H1 (cell line): ENCODE measurements at regions not wholly inside any gene's neighbourhood (a gene's known extent, or its start where the extent isn't known, plus 50 kb on each side); places are given as distances from the start of the nearest gene placed in this dataset.

Experiments used
- CTCF ChIA-PET: fragments of 300-600 bp; sonication (Branson Sonifier 250); formaldehyde crosslinking; loops from one replicate; lab custom pipeline; 2021; ENCODE audit not compliant: partially characterized antibody; lab: Charles Lee
- POLR2A ChIA-PET: fragments of 300-600 bp; sonication (Branson Sonifier 250); formaldehyde crosslinking; loops from one replicate; lab custom pipeline; 2021; ENCODE audit warnings: inconsistent platforms; ENCODE audit not compliant: partially characterized antibody; lab: Charles Lee
- DNase-seq, 2 experiments: peaks; one replicate each; pipeline versions ENCODE4 v3.0.0 to v3.0.0-alpha.2; 2010 to 2022; ENCODE audit warnings: low spot score in 2 of 2, low read depth in 1 of 2, mixed read lengths in 1 of 2
- FAIRE-seq: peaks from 2 replicates; lab custom pipeline; 2011; peaks lifted over from hg19 to GRCh38; lab: Jason Lieb, UNC
- H2AFZ ChIP-seq: 2 replicates; pipeline ENCODE4 v1.8.1; 2012; ENCODE audit warnings: low read length, inconsistent platforms
- H2AK5ac ChIP-seq: 2 replicates; pipeline ENCODE4 v1.6.1; 2013; ENCODE audit warnings: low read depth, low read length
- H2BK120ac ChIP-seq: replicated peaks from 2 replicates; pipeline ENCODE3; 2013; ENCODE audit warnings: low read depth, low read length, inconsistent platforms
- H2BK12ac ChIP-seq: 2 replicates; pipeline ENCODE4 v1.6.1; 2013; ENCODE audit warnings: low read depth, low read length
- H2BK15ac ChIP-seq: 2 replicates; pipeline ENCODE4 v1.6.1; 2013; ENCODE audit warnings: low read length
- H2BK20ac ChIP-seq: 2 replicates; pipeline ENCODE4 v1.6.1; 2013; ENCODE audit warnings: low read length
- H2BK5ac ChIP-seq: 2 replicates; pipeline ENCODE4 v1.6.1; 2013; ENCODE audit warnings: low read depth, low read length
- H3K14ac ChIP-seq: 2 replicates; pipeline ENCODE4 v1.6.1; 2013; ENCODE audit warnings: inconsistent platforms; ENCODE audit not compliant: insufficient read length
- H3K18ac ChIP-seq: 2 replicates; pipeline ENCODE4 v1.6.1; 2013; ENCODE audit warnings: low read length; ENCODE audit errors: extremely low read depth
- H3K23ac ChIP-seq: 2 replicates; pipeline ENCODE4 v1.6.1; 2013; ENCODE audit warnings: inconsistent platforms; ENCODE audit not compliant: insufficient read length
- H3K23me2 ChIP-seq: 2 replicates; pipeline ENCODE4 v1.6.1; 2013; ENCODE audit warnings: low read depth, low read length
- H3K27ac ChIP-seq: 2 replicates; pipeline ENCODE4 v1.6.1; 2011; ENCODE audit warnings: low read depth, low read length, inconsistent platforms
- H3K27me3 ChIP-seq, 4 experiments: replicated peaks in 1 of 4; 1 replicate in 1 of 4; 2 replicates in 3 of 4; pipeline versions ENCODE4 v1.6.1 to v1.8.1; 2011 to 2013; ENCODE audit warnings: low read length in 3 of 4, mild to moderate bottlenecking in 3 of 4, inconsistent platforms in 2 of 4, mixed read lengths in 2 of 4, moderate library complexity in 1 of 4; ENCODE audit not compliant: control insufficient read depth in 3 of 4, insufficient read depth in 3 of 4; ENCODE audit errors: extremely low read depth in 1 of 4
- H3K36me3 ChIP-seq, 4 experiments: 2 replicates each; pipeline versions ENCODE4 v1.6.1 to v1.8.1; 2011 to 2013; ENCODE audit warnings: mild to moderate bottlenecking in 4 of 4, low read length in 3 of 4, moderate library complexity in 2 of 4, control low read depth in 1 of 4, inconsistent platforms in 1 of 4; ENCODE audit not compliant: insufficient read depth in 4 of 4, control insufficient read depth in 2 of 4
- H3K4ac ChIP-seq: replicated peaks from 2 replicates; pipeline ENCODE3; 2013; ENCODE audit warnings: low read length, low read depth, mixed read lengths, inconsistent platforms; ENCODE audit not compliant: insufficient read length
- H3K4me1 ChIP-seq, 4 experiments: replicated peaks in 1 of 4; 1 replicate in 1 of 4; 2 replicates in 3 of 4; pipeline versions ENCODE4 v1.6.1 to v1.8.1; 2011 to 2013; ENCODE audit warnings: low read length in 3 of 4, inconsistent platforms in 2 of 4, mixed read lengths in 1 of 4; ENCODE audit not compliant: insufficient read depth in 4 of 4, control insufficient read depth in 3 of 4
- H3K4me2 ChIP-seq, 2 experiments: 2 replicates each; pipeline versions ENCODE4 v1.6.1 to v1.8.1; 2011 to 2013; ENCODE audit warnings: low read depth in 2 of 2, low read length in 2 of 2, control low read depth in 1 of 2, inconsistent platforms in 1 of 2, mild to moderate bottlenecking in 1 of 2; ENCODE audit not compliant: insufficient read depth in 1 of 2
- H3K4me3 ChIP-seq, 4 experiments: fragments of 200-600, 300-600 bp in 1 of 4; sonication (generic), shearing (Covaris generic), sonication (Bioruptor Twin) in 1 of 4; 2 replicates each; pipeline versions ENCODE4 v1.5.1 to v1.8.1; 2011 to 2016; ENCODE audit warnings: low read length in 4 of 4, low read depth in 3 of 4, control low read depth in 2 of 4, inconsistent platforms in 2 of 4, mild to moderate bottlenecking in 2 of 4, mixed read lengths in 1 of 4, moderate library complexity in 1 of 4; ENCODE audit not compliant: insufficient read depth in 2 of 4; ENCODE audit errors: extremely low read depth in 1 of 4
- H3K56ac ChIP-seq: replicated peaks from 2 replicates; pipeline ENCODE3; 2013; ENCODE audit warnings: low read depth, mild to moderate bottlenecking, mixed read lengths, low read length, inconsistent platforms; ENCODE audit not compliant: insufficient read length
- H3K79me1 ChIP-seq: 2 replicates; pipeline ENCODE4 v1.6.1; 2013; ENCODE audit warnings: low read depth, low read length, control low read depth
- H3K79me2 ChIP-seq, 2 experiments: 2 replicates each; pipeline versions ENCODE4 v1.6.1 to v1.8.1; 2012 to 2013; ENCODE audit warnings: low read length in 2 of 2, mild to moderate bottlenecking in 2 of 2, inconsistent platforms in 1 of 2; ENCODE audit not compliant: insufficient read depth in 2 of 2, control insufficient read depth in 1 of 2
- H3K9ac ChIP-seq, 4 experiments: replicated peaks in 1 of 4; 1 replicate in 1 of 4; 2 replicates in 3 of 4; pipeline versions ENCODE4 v1.6.1 to v1.8.1; 2011 to 2013; ENCODE audit warnings: low read depth in 3 of 4, low read length in 3 of 4, control low read depth in 2 of 4, mild to moderate bottlenecking in 2 of 4, moderate library complexity in 2 of 4, inconsistent platforms in 1 of 4; ENCODE audit errors: extremely low read depth in 1 of 4
- H3K9me3 ChIP-seq, 2 experiments: 2 replicates each; pipeline versions ENCODE4 v1.6.1 to v1.8.1; 2012 to 2013; ENCODE audit warnings: mild to moderate bottlenecking in 2 of 2, moderate library complexity in 2 of 2, control low read depth in 1 of 2, inconsistent platforms in 1 of 2, low read depth in 1 of 2, low read length in 1 of 2, mixed read lengths in 1 of 2; ENCODE audit not compliant: insufficient read depth in 2 of 2
- H4K20me1 ChIP-seq, 2 experiments: replicated peaks in 1 of 2; 2 replicates each; pipeline versions ENCODE3 to v1.8.1; 2011 to 2013; ENCODE audit warnings: inconsistent platforms in 2 of 2, low read length in 2 of 2, mild to moderate bottlenecking in 1 of 2; ENCODE audit not compliant: insufficient read depth in 2 of 2, control insufficient read depth in 1 of 2
- H4K5ac ChIP-seq: 2 replicates; pipeline ENCODE4 v1.6.1; 2013; ENCODE audit warnings: low read length, low read depth, mixed read lengths, inconsistent platforms; ENCODE audit not compliant: insufficient read length
- H4K8ac ChIP-seq: 2 replicates; pipeline ENCODE4 v1.8.0; 2013; ENCODE audit warnings: mild to moderate bottlenecking, moderate library complexity, low read length, inconsistent platforms; ENCODE audit not compliant: insufficient read depth; ENCODE audit errors: extremely low read depth
- H4K91ac ChIP-seq: replicated peaks from 2 replicates; pipeline ENCODE3; 2013; ENCODE audit warnings: low read length, mixed read lengths, inconsistent platforms; ENCODE audit not compliant: insufficient read length
- CHD2 ChIP-seq: IDR thresholded peaks from 2 replicates; pipeline ENCODE4 v1.6.1; 2012; ENCODE audit warnings: low read length, improper control_type of control experiment
- CREB1 ChIP-seq: IDR thresholded peaks from 2 replicates; pipeline ENCODE4 v1.6.1; 2012; ENCODE audit warnings: inconsistent platforms
- EZH2 ChIP-seq: fragments of 200-600 bp; sonication (generic); IDR thresholded peaks from 2 replicates; pipeline ENCODE4 v1.7.1; 2012; ENCODE audit warnings: low read depth, mild to moderate bottlenecking, moderate library complexity, low read length, inconsistent platforms; ENCODE audit not compliant: severe bottlenecking
- JUN ChIP-seq: IDR thresholded peaks from 2 replicates; pipeline ENCODE4 v1.6.1; 2011; ENCODE audit warnings: low read depth, mild to moderate bottlenecking, improper control_type of control experiment, low read length
- SP1 ChIP-seq: IDR thresholded peaks from 2 replicates; pipeline ENCODE4 v1.6.1; 2011; ENCODE audit warnings: low read depth, low read length
- ZNF274 ChIP-seq: IDR thresholded peaks from 2 replicates; pipeline ENCODE4 v1.7.0; 2012; ENCODE audit warnings: low read length, borderline replicate concordance; ENCODE audit errors: extremely low read depth

GRCh38 chr7:121741896-121742295 lies 131.1 kb upstream of the PTPRZ1 start:
- 0 out of 7 replicates have a peak, but pooled peaks cover 0 to 2% (median 0%) of the 10 kb centered on the region in 4 experiments for H3K4me1 ChIP-seq
- TF ChIP-seq SP1, result no peak
- no peak for TF ChIP-seq CREB1
- no peak for TF ChIP-seq ZNF274
- no peak for TF ChIP-seq EZH2
- no peak for TF ChIP-seq JUN
- no peak for TF ChIP-seq CHD2
- H3K9ac ChIP-seq, result no peak overlapping the region
- no peak for FAIRE-seq
- H3K23me2 ChIP-seq, result no peaks in the 10 kb centered on the region
- no peaks in the 10 kb centered on the region for H3K79me2 ChIP-seq
- no peak overlapping the region for H2BK15ac ChIP-seq
- no peaks in the 10 kb centered on the region for H3K36me3 ChIP-seq
- H3K23ac ChIP-seq, result no peak overlapping the region
- CTCF ChIA-PET, result interaction anchor here (1.0 to 1.6 kb wide), 3 partner anchors 10 to 253 kb away, joined by 3 to 11 read pairs (median 7); no protein-coding TSS in a partner anchor
- no peak overlapping the region for H3K56ac ChIP-seq
- H2BK120ac ChIP-seq, result no peak overlapping the region
- H4K5ac ChIP-seq, result no peak overlapping the region
- H3K27ac ChIP-seq, result no peak overlapping the region
- no peak overlapping the region for H3K4me3 ChIP-seq
- H2AK5ac ChIP-seq, result no peak overlapping the region
- no peak overlapping the region for H4K8ac ChIP-seq
- H2AFZ ChIP-seq, result no peak overlapping the region
- H4K20me1 ChIP-seq, result no peaks in the 10 kb centered on the region
- DNase-seq, result no peak
- H3K27me3 ChIP-seq, result no peaks in the 10 kb centered on the region
- no peak overlapping the region for H2BK12ac ChIP-seq
- H4K91ac ChIP-seq, result no peak overlapping the region
- no peak overlapping the region for H2BK20ac ChIP-seq
- no peak overlapping the region for H3K4ac ChIP-seq
- H3K14ac ChIP-seq, result no peak overlapping the region
- no peaks in the 10 kb centered on the region for H3K79me1 ChIP-seq
- H3K18ac ChIP-seq, result no peak overlapping the region
- H3K4me2 ChIP-seq, result no peak overlapping the region
- no peak overlapping the region for H2BK5ac ChIP-seq
- POLR2A ChIA-PET, result no interaction called here
- no peaks in the 10 kb centered on the region for H3K9me3 ChIP-seq
